Amniotic epithelial cell (primary cell): ENCODE measurements at regions not wholly inside any gene's neighbourhood (a gene's known extent, or its start where the extent isn't known, plus 50 kb on each side); places are given as distances from the start of the nearest gene placed in this dataset.
"Not testable (repeated sequence)": the region's sequence is repeated elsewhere in the genome, so short reads cannot be mapped to it uniquely, and the experiment has no call there.

Experiments used
- DNase-seq: peaks from one replicate; pipeline ENCODE4 v3.0.0-alpha.2; 2010; ENCODE audit warnings: low read depth

DNA sequence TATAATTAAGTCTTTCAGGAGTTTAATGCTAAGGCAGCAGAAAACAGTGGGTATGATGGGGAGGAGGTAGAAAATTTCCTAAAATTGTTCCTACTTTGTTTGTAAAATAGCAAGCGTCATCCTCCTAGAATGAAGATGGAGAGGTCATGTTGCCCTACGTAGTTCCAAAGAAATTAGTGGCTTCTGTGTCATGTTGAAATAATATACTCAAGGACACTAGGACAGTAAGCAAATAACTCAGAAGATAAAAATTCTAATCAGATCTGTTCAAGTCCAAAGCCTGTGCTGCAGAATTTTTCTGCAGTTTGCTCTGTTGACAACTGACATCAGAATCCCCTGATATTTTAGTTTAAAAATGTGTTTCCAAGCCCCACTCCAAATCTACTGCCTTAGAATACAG is 486.3 kb downstream of the DIRAS2 start:
- no peak for DNase-seq

- no peak for DNase-seq
These were observed 480.3 kb downstream of the DIRAS2 start for GRCh38 chr9:90162326-90162725.

GRCh38 chr9:90162819-90163218 is 479.8 kb downstream of the DIRAS2 start:
- DNase-seq: no peak

- DNase-seq: no peak
These were observed 477.3 kb downstream of the DIRAS2 start for GRCh38 chr9:90165281-90165680.

DNA sequence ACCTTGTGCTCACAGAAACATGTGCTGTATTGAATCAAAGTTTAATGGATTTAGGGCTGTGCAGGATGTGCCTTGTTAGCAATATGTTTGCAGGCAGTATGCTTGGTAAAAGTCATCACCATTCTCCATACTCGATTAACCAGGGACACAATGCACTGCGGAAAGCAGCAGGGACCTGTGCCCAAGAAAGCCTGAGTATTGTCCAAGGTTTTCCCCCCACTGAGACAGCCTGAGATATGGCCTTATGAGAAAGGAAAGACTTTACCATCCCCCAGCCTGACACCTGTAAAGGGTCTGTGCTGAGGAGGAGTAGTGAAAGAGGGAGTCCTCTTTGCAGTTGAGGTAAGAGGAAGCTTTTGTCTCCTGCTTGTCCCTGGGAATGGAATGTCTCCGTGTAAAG is 476.2 kb downstream of the DIRAS2 start:
- not testable (repeated sequence) for DNase-seq

GRCh38 chr9:90167914-90168313 is 474.7 kb downstream of the DIRAS2 start:
- DNase-seq: no peak

- no peak for DNase-seq
These were observed 473.1 kb downstream of the DIRAS2 start for GRCh38 chr9:90169490-90169889.

DNA sequence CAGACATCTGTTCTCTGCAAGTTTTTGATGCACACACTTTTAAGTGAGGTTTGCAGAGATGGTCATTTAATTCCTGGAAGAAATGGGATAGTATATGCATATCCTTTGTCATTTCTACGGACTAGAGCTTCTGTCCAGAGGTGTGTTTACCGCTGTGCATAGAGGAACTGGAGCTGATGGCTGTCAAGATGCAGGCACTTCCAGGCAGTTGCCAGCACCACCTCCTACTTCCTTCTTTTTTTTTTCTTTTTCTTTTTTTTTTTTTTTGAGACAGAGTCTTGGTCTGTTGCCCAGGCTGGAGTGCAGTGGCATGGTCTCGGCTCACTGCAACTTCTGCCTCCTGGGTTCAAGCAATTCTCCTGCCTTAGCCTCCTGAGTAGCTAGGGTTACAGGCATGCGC is 468.7 kb downstream of the DIRAS2 start:
- not testable (repeated sequence) for DNase-seq

- not testable (repeated sequence) for DNase-seq
These were observed 468.3 kb downstream of the DIRAS2 start for GRCh38 chr9:90174346-90174745.

GRCh38 chr9:90175257-90175656 is 467.4 kb downstream of the DIRAS2 start:
- no peak for DNase-seq

DNA sequence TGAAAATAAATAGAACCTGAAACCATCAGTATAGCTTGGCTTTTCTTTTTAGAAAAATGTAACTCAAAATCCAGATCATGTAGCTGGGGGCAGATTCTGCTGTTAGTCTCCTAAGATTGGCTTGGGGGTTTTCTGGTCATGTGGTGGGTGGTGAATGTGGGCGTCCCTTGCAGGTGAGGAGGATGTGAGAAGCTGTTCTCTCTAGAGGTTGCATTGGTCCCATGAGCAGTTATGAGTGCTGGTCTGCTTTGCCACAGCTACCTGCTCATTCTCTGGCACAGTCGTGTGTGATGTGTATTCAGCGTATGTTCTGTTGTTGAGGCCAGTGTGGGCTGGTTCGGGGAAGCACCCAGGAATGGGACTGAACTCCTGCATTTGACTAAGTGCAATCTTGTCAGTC is 466.8 kb downstream of the DIRAS2 start:
- DNase-seq: no peak

- DNase-seq: no peak
These were observed 465.7 kb downstream of the DIRAS2 start for GRCh38 chr9:90176901-90177300.

GRCh38 chr9:90180381-90180780 is 462.2 kb downstream of the DIRAS2 start:
- DNase-seq: no peak

DNA sequence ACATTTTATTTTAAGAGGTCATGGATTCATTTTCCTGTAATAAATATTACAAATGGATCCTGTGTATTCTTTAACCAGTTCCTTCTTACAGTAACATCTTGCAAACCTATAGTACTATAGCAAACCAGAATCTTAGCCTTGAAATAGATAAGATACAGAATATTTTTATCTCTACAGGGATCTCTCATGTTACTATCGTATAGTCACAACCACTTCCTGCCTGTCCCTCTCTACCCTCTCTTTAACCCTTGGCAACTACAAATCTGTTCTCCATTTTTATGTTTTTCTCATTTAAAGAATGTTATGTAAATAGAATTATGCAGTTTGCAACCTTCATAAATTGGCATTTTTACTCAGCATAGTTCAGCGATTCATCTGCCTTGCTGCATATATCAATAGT is 454.0 kb downstream of the DIRAS2 start:
- DNase-seq: no peak

GRCh38 chr9:90189306-90189705 is 453.3 kb downstream of the DIRAS2 start:
- no peak for DNase-seq

GRCh38 chr9:90192465-90192864 is 450.2 kb downstream of the DIRAS2 start:
- not testable (repeated sequence) for DNase-seq

DNA sequence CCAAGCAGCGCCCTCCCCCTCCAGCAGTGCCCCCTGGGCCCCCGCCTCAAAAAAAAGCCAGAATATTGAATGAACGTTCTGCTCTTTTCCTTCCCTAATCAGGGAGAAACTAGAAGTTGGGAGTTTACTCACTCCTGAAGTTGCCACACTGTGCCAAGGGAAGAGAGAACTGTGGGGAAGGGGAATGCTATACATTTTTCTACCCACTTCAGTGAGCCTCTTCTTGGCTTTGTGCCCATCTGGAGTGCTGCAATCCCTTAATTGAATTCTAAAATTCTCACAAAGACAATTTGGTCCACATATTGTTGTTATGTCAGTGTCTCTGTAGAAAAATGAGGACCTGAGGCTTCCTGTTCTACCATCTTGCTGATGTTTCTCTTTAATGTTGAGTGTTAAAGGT is 443.7 kb downstream of the DIRAS2 start:
- DNase-seq: no peak

DNA sequence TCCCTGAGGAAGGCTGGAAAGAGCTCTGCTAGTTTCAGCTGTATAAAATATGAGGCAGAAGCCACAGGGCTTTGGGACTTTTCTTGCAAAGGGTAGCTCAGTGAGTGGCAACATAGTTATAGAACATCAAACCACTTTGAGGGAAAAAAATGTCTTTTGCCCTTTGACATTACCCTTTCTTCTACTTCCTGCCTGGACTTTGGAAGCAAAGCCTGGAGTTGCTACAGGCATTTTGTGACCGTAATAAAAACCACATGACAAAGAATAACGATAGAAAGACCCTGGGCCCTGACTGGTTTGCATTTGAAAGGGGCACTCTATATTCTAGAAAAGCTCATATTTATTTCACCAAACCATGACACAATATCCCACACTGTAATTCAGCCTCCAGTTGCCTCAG is 440.9 kb downstream of the DIRAS2 start:
- no peak for DNase-seq

DNA sequence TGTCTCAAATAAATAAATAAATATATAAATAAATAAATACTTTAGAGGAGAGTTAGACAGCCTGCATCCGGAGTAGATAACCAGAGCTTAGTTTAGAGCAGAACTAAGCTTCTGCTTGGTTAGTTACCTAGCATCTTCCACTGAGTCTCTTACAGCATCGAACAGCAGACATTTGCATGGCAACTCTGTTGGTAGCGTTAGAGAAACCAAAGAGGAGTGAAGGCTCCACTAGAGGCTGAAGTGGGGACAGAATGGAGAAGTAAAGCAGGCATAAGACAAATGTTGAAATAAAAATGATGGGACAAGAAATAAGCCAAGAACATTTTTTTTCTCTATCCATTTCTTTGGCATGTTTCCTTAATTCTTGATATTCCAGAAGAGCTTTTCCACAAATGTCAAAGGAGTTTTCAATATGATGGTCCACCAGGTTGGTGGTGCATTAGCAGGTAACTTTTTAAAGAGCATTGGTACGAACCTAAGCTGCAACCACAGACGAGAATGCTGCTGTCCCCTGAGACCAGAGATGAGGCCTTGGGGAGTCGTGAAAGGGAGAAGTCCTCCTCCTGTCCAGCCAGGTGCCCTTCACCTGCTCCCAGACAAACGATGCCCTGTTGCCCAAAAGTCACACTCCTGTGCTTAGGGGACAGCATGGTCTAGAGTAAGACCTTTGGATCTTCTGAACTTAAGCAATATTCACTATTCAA is 438.3 kb downstream of the DIRAS2 start:
- DNase-seq: no peak

GRCh38 chr9:90213045-90213444 is 429.6 kb downstream of the DIRAS2 start:
- not testable (repeated sequence) for DNase-seq

- DNase-seq: no peak
These were observed 423.0 kb downstream of the DIRAS2 start for GRCh38 chr9:90219548-90220118.

DNA sequence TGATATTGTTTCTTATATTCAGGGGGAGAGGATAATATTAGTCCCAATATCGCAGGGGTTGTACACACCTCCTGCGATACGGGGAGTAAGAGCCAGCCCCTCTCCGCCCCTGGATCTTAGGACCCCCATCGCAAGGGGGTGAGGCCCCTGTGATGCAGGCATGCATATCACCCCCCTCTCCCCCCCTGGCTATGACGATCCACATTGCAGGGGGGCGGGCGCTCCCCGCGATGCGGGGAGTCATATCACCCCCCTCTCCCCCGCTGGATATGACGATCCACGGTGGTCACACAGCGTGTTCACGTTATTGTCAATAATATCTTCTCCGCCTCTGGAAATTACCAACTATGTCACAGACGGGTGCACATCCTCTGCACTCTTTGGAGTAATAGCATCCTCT is 420.7 kb downstream of the DIRAS2 start:
- not testable (repeated sequence) for DNase-seq

- peak; percentile 23 for DNase-seq
These were observed 415.7 kb downstream of the DIRAS2 start for GRCh38 chr9:90226839-90227338.

DNA sequence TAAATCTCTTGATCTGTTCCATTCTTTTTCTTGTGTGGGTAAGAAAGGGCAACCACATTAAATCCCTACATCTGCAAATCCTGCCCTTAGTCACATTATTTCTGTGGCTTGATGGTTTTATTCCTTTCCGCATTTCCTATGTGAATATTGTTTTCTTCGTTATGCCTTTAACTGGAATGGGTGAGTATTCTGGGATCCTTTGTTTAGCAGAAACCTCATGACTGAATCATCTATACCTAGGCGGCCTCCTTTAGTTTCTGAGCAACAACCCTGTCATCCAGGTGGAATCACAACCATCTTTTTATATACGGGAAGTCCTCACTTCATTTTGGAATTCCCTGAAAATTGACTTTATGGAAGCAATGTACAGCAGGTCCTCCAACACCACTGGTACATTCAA is 409.5 kb downstream of the DIRAS2 start:
- not testable (repeated sequence) for DNase-seq
